ENCODE measurements at regions not wholly inside any gene's neighbourhood (a gene's known extent, or its start where the extent isn't known, plus 50 kb on each side); places are given as distances from the start of the nearest gene placed in this dataset.

GRCh38 chr1:217193151-217193550 is 437.7 kb downstream of the GPATCH2 start:
- DNase-seq, result no peak

GRCh38 chr1:217191441-217191840 is 439.4 kb downstream of the GPATCH2 start:
- DNase-seq, result no peak

GRCh38 chr1:217190359-217190758 is 440.5 kb downstream of the GPATCH2 start:
- no peak for DNase-seq

- no peak for DNase-seq
Measured at GRCh38 chr1:217189362-217189761, 441.5 kb downstream of the GPATCH2 start.

- DNase-seq, result no peak
Measured at GRCh38 chr1:217188280-217189237, 442.3 kb downstream of the GPATCH2 start.

- DNase-seq, result no peak
Measured at GRCh38 chr1:217186664-217187063, 444.2 kb downstream of the GPATCH2 start.

GRCh38 chr1:217184854-217185253 is 446.0 kb downstream of the GPATCH2 start:
- no peak for DNase-seq

GRCh38 chr1:217182992-217183391 is 447.9 kb downstream of the GPATCH2 start:
- DNase-seq, result no peak

GRCh38 chr1:217181756-217182155 is 449.1 kb downstream of the GPATCH2 start:
- DNase-seq, result no peak

- DNase-seq, result no peak
Measured at GRCh38 chr1:217181176-217181746, 449.6 kb downstream of the GPATCH2 start.

- DNase-seq, result no peak
Measured at GRCh38 chr1:217180443-217180842, 450.4 kb downstream of the GPATCH2 start.

GRCh38 chr1:217164403-217164802 is 441.2 kb upstream of the ESRRG start:
- DNase-seq, result no peak

- DNase-seq, result no peak
Measured at GRCh38 chr1:217153361-217153760, 430.1 kb upstream of the ESRRG start.

- DNase-seq, result no peak
Measured at GRCh38 chr1:217150366-217150765, 427.1 kb upstream of the ESRRG start.

GRCh38 chr1:217149791-217150190 is 426.6 kb upstream of the ESRRG start:
- peak; percentile 2 for DNase-seq

GRCh38 chr1:217141711-217142110 is 418.5 kb upstream of the ESRRG start:
- peak; percentile 22 to 55 for DNase-seq

- DNase-seq, result no peak
Measured at GRCh38 chr1:217140041-217140901, 417.0 kb upstream of the ESRRG start.

- no peak for DNase-seq
Measured at GRCh38 chr1:217139513-217139912, 416.3 kb upstream of the ESRRG start.

- no peak for DNase-seq
Measured at GRCh38 chr1:217138799-217139466, 415.7 kb upstream of the ESRRG start.

- no peak for DNase-seq
Measured at GRCh38 chr1:217138173-217138765, 415.0 kb upstream of the ESRRG start.

GRCh38 chr1:217137210-217137881 is 414.1 kb upstream of the ESRRG start:
- DNase-seq, result no peak

GRCh38 chr1:217136895-217137205 is 413.6 kb upstream of the ESRRG start:
- no peak for DNase-seq
